OCI-LY3 (cell line): ENCODE measurements at regions not wholly inside any gene's neighbourhood (a gene's known extent, or its start where the extent isn't known, plus 50 kb on each side); places are given as distances from the start of the nearest gene placed in this dataset.

ENCODE experiments used
- EZH2phosphoT487 ChIP-seq: fragments of 200-600 bp; shearing (Covaris generic); IDR thresholded peaks from 2 replicates; pipeline ENCODE4 v1.6.1; 2018; ENCODE audit warnings: antibody characterized with exemption, mixed run types, low read depth
- TF ChIP-seq, protein P1 (sequence below): fragments of 200-600, 300-600 bp; sonication (generic); IDR thresholded peaks from 2 replicates; pipeline ENCODE4 v1.5.1; 2014; ENCODE audit warnings: antibody characterized with exemption, low read length, low read depth

DNA sequence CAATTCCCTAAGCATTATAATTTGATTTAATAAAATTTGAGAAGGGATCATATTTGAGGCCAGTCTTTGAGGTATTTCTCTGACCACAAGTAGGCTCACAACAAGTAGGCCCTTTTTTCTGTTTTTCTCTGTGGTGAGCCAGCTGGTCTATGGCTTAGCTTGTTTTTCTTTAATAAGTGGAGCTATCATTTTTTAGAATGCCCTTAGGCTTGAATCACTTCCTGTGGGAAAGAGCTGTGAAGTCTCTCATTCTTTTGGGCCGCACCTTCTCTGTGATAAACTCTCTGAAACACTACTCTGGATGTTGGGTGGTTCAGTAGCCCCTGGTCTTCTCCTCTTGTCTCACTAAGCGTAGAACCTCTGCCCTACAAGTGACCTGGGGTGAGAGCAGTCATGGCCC lies 235.9 kb downstream of the SUCLG1 start:
- TF ChIP-seq, protein P1, sequence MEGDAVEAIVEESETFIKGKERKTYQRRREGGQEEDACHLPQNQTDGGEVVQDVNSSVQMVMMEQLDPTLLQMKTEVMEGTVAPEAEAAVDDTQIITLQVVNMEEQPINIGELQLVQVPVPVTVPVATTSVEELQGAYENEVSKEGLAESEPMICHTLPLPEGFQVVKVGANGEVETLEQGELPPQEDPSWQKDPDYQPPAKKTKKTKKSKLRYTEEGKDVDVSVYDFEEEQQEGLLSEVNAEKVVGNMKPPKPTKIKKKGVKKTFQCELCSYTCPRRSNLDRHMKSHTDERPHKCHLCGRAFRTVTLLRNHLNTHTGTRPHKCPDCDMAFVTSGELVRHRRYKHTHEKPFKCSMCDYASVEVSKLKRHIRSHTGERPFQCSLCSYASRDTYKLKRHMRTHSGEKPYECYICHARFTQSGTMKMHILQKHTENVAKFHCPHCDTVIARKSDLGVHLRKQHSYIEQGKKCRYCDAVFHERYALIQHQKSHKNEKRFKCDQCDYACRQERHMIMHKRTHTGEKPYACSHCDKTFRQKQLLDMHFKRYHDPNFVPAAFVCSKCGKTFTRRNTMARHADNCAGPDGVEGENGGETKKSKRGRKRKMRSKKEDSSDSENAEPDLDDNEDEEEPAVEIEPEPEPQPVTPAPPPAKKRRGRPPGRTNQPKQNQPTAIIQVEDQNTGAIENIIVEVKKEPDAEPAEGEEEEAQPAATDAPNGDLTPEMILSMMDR = no peak
- TF ChIP-seq EZH2phosphoT487 = no peak
